ENCODE measurements at regions not wholly inside any gene's neighbourhood (a gene's known extent, or its start where the extent isn't known, plus 50 kb on each side); places are given as distances from the start of the nearest gene placed in this dataset.

- no peak for DNase-seq
These were observed 308.1 kb downstream of the LIG4 start for GRCh38 chr13:107907065-107907805.

- no peak for DNase-seq
These were observed 309.2 kb downstream of the LIG4 start for GRCh38 chr13:107906131-107906530.

- DNase-seq, result no peak
These were observed 313.3 kb downstream of the LIG4 start for GRCh38 chr13:107901996-107902562.

- DNase-seq, result no peak
These were observed 314.1 kb downstream of the LIG4 start for GRCh38 chr13:107901230-107901629.

GRCh38 chr13:107900775-107901174, 314.6 kb downstream of the LIG4 start:
- no peak for DNase-seq

GRCh38 chr13:107886118-107886517, 329.2 kb downstream of the LIG4 start:
- DNase-seq, result no peak

- DNase-seq, result no peak
These were observed 330.8 kb downstream of the LIG4 start for GRCh38 chr13:107884564-107884963.

GRCh38 chr13:107883561-107884175, 331.7 kb downstream of the LIG4 start:
- no peak for DNase-seq

- no peak for DNase-seq
These were observed 332.4 kb downstream of the LIG4 start for GRCh38 chr13:107882708-107883560.

- no peak for DNase-seq
These were observed 334.0 kb downstream of the LIG4 start for GRCh38 chr13:107881362-107881761.

GRCh38 chr13:107874456-107874855, 340.9 kb downstream of the LIG4 start:
- no peak for DNase-seq

- DNase-seq, result no peak
These were observed 341.4 kb downstream of the LIG4 start for GRCh38 chr13:107873926-107874325.

GRCh38 chr13:107870400-107870799, 344.9 kb downstream of the LIG4 start:
- no peak for DNase-seq

- no peak for DNase-seq
These were observed 347.4 kb downstream of the LIG4 start for GRCh38 chr13:107867701-107868661.

- no peak for DNase-seq
These were observed 348.3 kb downstream of the LIG4 start for GRCh38 chr13:107866941-107867623.

GRCh38 chr13:107866032-107866940, 349.1 kb downstream of the LIG4 start:
- DNase-seq, result no peak

- no peak for DNase-seq
These were observed 349.7 kb downstream of the LIG4 start for GRCh38 chr13:107865643-107866031.

- no peak for DNase-seq
These were observed 350.1 kb downstream of the LIG4 start for GRCh38 chr13:107865318-107865575.

- no peak for DNase-seq
These were observed 350.6 kb downstream of the LIG4 start for GRCh38 chr13:107864543-107865317.

- no peak for DNase-seq
These were observed 355.1 kb downstream of the LIG4 start for GRCh38 chr13:107860284-107860683.

Data from stimulated activated CD4-positive, alpha-beta T cell treated with anti-CD3 and anti-CD28 coated beads, Interleukin-2, amount 100 ng/mL, for 48 hours (primary cell).